ENCODE measurements at regions not wholly inside any gene's neighbourhood (a gene's known extent, or its start where the extent isn't known, plus 50 kb on each side); places are given as distances from the start of the nearest gene placed in this dataset.

DNA sequence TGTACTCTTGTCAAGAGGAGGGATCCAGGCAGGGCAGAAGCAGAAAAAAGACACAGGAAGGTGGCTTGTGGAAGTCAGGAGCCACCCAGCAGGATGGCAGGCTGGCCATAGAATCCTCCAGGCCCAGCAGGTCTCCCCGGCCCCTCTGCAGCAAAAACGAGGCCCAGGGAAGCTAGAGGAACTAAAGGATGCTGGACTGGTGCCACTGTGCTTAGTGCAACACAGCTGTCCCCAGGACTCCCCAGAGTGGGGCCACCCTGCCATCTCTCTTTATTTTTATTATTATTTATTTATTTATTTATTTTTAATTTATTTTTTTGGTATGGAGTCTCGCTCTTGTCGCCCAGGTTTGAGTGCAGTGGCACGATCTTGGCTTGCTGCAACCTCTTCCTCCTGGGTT, 54.1 kb downstream of the PITPNM2 start:
- Mint-ChIP-seq H3K4me3 (ENCODE audit: unreplicated experiment) (no peak overlapping the region), H3K9me3 (ENCODE audit: unreplicated experiment) (no peaks in the 10 kb centered on the region), H3K4me1 (ENCODE audit: unreplicated experiment) (peaks cover 8% of the 10 kb centered on the region), H3K36me3 (ENCODE audit: low read depth, unreplicated experiment) (peaks cover 10% of the 10 kb centered on the region), H3K27ac (ENCODE audit: unreplicated experiment) (peak overlapping the region; percentile 42), H3K27me3 (ENCODE audit: unreplicated experiment) (no peaks in the 10 kb centered on the region)
- TF ChIP-seq, protein P1, sequence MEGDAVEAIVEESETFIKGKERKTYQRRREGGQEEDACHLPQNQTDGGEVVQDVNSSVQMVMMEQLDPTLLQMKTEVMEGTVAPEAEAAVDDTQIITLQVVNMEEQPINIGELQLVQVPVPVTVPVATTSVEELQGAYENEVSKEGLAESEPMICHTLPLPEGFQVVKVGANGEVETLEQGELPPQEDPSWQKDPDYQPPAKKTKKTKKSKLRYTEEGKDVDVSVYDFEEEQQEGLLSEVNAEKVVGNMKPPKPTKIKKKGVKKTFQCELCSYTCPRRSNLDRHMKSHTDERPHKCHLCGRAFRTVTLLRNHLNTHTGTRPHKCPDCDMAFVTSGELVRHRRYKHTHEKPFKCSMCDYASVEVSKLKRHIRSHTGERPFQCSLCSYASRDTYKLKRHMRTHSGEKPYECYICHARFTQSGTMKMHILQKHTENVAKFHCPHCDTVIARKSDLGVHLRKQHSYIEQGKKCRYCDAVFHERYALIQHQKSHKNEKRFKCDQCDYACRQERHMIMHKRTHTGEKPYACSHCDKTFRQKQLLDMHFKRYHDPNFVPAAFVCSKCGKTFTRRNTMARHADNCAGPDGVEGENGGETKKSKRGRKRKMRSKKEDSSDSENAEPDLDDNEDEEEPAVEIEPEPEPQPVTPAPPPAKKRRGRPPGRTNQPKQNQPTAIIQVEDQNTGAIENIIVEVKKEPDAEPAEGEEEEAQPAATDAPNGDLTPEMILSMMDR (IDR thresholded peaks at IDR 0.05; ENCODE audit: unreplicated experiment), result no peak
- DNase-seq (ENCODE audit: low spot score), result no peak

DNA sequence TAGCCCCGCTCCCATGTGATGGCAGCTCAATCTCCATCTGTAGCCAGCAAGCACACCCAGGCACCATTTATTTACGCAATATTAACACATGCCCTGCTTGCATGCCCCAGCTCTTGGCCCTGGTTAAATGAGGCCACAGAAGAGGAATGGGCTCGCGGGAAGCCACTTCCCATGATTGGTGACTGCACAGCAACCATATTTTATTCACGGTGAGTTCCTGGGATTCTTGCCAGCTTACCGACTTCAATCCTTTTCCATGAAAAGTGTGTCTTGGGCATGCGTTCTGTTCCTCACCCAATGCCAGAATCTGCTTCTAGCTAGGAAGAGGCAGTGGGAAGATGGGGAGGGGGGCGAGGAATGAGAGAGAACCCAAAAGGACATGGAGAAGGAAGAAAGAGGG, 54.7 kb downstream of the PITPNM2 start:
- TF ChIP-seq, protein P1 (IDR thresholded peaks at IDR 0.05; ENCODE audit: unreplicated experiment), result no peak
- Mint-ChIP-seq H3K4me3 (ENCODE audit: unreplicated experiment) (no peak overlapping the region), H3K9me3 (ENCODE audit: unreplicated experiment) (no peaks in the 10 kb centered on the region), H3K27ac (ENCODE audit: unreplicated experiment) (peak overlapping the region; percentile 42), H3K27me3 (ENCODE audit: unreplicated experiment) (no peaks in the 10 kb centered on the region), H3K4me1 (ENCODE audit: unreplicated experiment) (peaks cover 8% of the 10 kb centered on the region), H3K36me3 (ENCODE audit: low read depth, unreplicated experiment) (peaks cover 10% of the 10 kb centered on the region)
- DNase-seq (ENCODE audit: low spot score), result no peak

DNA sequence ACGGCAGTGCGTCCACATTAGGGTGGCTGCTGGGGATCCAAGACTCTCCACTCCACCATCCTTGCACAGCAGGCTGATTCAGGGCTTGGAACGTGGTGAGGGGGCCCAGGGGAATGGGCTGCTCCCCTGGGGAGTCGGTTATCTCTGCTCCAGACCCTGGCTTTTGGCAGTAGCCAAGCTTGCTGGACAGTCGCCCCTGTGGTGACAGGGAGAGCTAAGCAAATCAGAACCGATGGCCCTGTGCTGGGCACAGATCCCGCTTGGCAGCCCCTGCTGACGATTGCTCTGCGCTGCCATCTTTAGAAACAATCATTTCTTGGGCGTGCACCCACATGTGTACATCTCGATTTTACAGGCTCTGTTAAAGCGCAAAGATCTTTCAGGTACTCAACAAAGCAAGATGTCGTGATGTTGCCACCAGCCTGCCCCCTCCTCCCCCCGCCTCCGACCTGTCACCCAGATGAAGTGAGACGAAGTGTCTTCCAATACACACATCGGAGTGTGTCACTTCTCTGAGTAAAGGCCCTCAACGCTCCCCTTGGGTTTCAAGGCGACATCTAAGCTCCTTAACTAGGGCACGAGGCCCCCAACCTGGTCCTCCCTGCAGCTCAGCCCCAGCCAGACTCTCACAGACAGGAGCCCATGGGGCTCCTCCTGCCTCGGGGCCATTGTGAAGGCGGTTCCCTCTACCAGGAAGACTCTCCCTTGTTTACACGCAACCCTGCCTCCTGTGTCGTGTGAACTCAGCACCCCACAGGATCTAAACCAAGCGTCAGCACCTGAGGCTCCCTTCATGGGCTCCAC, 55.6 kb downstream of the PITPNM2 start:
- H3K4me3 Mint-ChIP-seq (ENCODE audit: unreplicated experiment), result no peak overlapping the region
- TF ChIP-seq, protein P1 (IDR thresholded peaks at IDR 0.05; ENCODE audit: unreplicated experiment), result no peak
- H3K27me3 Mint-ChIP-seq (ENCODE audit: unreplicated experiment), result no peaks in the 10 kb centered on the region
- H3K27ac Mint-ChIP-seq (ENCODE audit: unreplicated experiment), result no peak overlapping the region
- H3K4me1 Mint-ChIP-seq (ENCODE audit: unreplicated experiment), result peaks cover 8% of the 10 kb centered on the region
- H3K36me3 Mint-ChIP-seq (ENCODE audit: low read depth, unreplicated experiment), result peaks cover 10% of the 10 kb centered on the region
- no peaks in the 10 kb centered on the region for H3K9me3 Mint-ChIP-seq (ENCODE audit: unreplicated experiment)
- no peak for DNase-seq (ENCODE audit: low spot score)

DNA sequence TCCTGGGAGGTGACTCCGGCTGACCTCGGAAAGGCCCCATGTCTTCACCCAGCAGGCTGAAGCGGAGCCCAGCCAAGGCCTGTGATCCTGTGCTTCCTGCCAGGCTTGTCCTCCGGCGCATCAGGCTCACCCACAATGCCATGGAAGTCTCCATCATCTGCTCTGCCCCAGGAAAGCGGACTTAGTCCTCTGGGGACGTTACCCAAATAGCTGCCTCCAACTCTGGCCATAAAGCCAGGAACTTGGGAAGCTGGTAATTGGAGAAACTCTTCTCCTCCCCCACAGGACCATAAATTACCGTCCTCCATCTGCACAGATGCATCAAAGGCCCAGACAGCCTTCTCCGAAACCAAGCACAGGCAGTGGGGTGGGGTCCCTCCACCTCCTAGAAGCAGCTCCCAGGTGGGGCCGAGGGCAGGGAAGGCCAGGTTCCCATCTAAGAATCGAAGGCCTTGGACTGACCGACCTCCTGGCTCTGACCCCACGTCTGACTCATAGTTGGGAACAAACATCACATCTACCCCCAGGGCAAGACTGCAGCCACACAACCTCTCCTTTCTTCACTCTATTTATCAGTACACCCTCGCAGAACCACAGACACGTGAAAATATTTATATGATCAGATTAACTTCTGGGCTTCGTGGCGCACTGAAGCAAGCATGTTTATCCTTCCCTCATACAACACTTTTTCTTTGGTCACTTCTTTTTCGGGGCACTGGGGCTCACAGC, 56.4 kb downstream of the PITPNM2 start:
- no peaks in the 10 kb centered on the region for H3K9me3 Mint-ChIP-seq (ENCODE audit: unreplicated experiment)
- no peak overlapping the region for H3K4me3 Mint-ChIP-seq (ENCODE audit: unreplicated experiment)
- DNase-seq (ENCODE audit: low spot score), result no peak
- peaks cover 8% of the 10 kb centered on the region for H3K4me1 Mint-ChIP-seq (ENCODE audit: unreplicated experiment)
- H3K27ac Mint-ChIP-seq (ENCODE audit: unreplicated experiment), result no peak overlapping the region
- TF ChIP-seq, protein P1 (IDR thresholded peaks at IDR 0.05; ENCODE audit: unreplicated experiment), result no peak
- no peaks in the 10 kb centered on the region for H3K27me3 Mint-ChIP-seq (ENCODE audit: unreplicated experiment)
- H3K36me3 Mint-ChIP-seq (ENCODE audit: low read depth, unreplicated experiment), result peaks cover 10% of the 10 kb centered on the region

DNA sequence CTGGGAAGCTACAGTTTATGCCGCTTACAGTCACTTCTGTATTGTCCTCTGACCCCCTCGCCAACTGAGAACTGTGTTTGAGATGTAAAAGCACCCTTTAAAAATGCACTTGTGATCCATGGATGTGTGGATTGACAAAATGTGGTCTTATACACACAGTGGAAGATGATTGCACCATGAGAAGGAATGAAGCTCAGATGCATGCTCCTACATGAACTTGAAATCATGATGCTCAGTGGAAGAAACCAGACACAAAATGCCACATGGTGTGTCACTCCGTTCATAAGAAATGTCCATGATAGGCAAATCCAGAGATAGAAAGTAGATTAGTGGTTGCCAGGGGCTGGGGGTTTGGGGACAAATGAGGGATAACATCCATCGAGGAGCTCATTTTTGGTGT, 58.0 kb downstream of the PITPNM2 start:
- no peak for DNase-seq (ENCODE audit: low spot score)
- Mint-ChIP-seq H3K27ac (ENCODE audit: unreplicated experiment) (peak overlapping the region; percentile 46), H3K4me3 (ENCODE audit: unreplicated experiment) (no peak overlapping the region), H3K27me3 (ENCODE audit: unreplicated experiment) (no peaks in the 10 kb centered on the region), H3K9me3 (ENCODE audit: unreplicated experiment) (no peaks in the 10 kb centered on the region), H3K36me3 (ENCODE audit: low read depth, unreplicated experiment) (peaks cover 5% of the 10 kb centered on the region), H3K4me1 (ENCODE audit: unreplicated experiment) (peaks cover 4% of the 10 kb centered on the region)
- TF ChIP-seq, protein P1 (IDR thresholded peaks at IDR 0.05; ENCODE audit: unreplicated experiment), result no peak

Measured in endothelial cell (in vitro differentiated cells).